Caco-2 (cell line): ENCODE measurements at regions not wholly inside any gene's neighbourhood (a gene's known extent, or its start where the extent isn't known, plus 50 kb on each side); places are given as distances from the start of the nearest gene placed in this dataset.
"Not testable (repeated sequence)": the region's sequence is repeated elsewhere in the genome, so short reads cannot be mapped to it uniquely, and the experiment has no call there.

Experiments used
- BruUV-seq: library from RNA; stranded (reverse); fragments of 400-500 nt; replicated peaks from 2 replicates; lab custom pipeline; 2021; lab: Mats Ljungman, UMichigan
- CTCF ChIA-PET: fragments of 300-600 bp; sonication (Branson Sonifier 250); formaldehyde crosslinking; loops from one replicate; lab custom pipeline; 2022; ENCODE audit warnings: antibody characterized with exemption; lab: Charles Lee
- POLR2A ChIA-PET: fragments of 300-600 bp; sonication (Branson Sonifier 250); formaldehyde crosslinking; loops from one replicate; lab custom pipeline; 2022; ENCODE audit warnings: antibody characterized with exemption; lab: Charles Lee
- DNase-seq, 2 experiments: peaks; one replicate each; pipeline versions ENCODE4 v3.0.0 to v3.0.0-alpha.2; 2020 to 2022
- H3K27me3 ChIP-seq: replicated peaks from 2 replicates; pipeline ENCODE4 v1.6.0; 2011; ENCODE audit warnings: low read length; ENCODE audit not compliant: control insufficient read depth, insufficient read depth
- H3K36me3 ChIP-seq: 2 replicates; pipeline ENCODE4 v1.5.1; 2011; ENCODE audit warnings: low read length; ENCODE audit not compliant: control insufficient read depth, insufficient read depth
- H3K4me1 ChIP-seq: fragments of 250-450 bp; sonication (Bioruptor Pico); 2 replicates; pipeline ENCODE4 v1.5.1; 2020; ENCODE audit warnings: mild to moderate bottlenecking
- H3K4me3 ChIP-seq: 2 replicates; pipeline ENCODE4 v1.5.1; 2011; ENCODE audit warnings: low read depth, mild to moderate bottlenecking, control low read depth, low read length
- H3K9me3 ChIP-seq: fragments of 250-450 bp; sonication (Bioruptor Pico); 2 replicates; pipeline ENCODE4 v1.5.1; 2020; ENCODE audit warnings: mild to moderate bottlenecking, moderate library complexity
- H3K27ac Mint-ChIP-seq: one replicate; pipeline ENCODE4 v1.8.0; 2022; ENCODE audit warnings: mixed read lengths; ENCODE audit not compliant: unreplicated experiment
- H3K27me3 Mint-ChIP-seq: one replicate; pipeline ENCODE4 v1.8.0; 2022; ENCODE audit warnings: mixed read lengths; ENCODE audit not compliant: insufficient read depth, unreplicated experiment
- H3K36me3 Mint-ChIP-seq: one replicate; pipeline ENCODE4 v1.8.0; 2022; ENCODE audit warnings: mild to moderate bottlenecking, mixed read lengths; ENCODE audit not compliant: insufficient read depth, unreplicated experiment
- H3K4me1 Mint-ChIP-seq: one replicate; pipeline ENCODE4 v1.8.0; 2022; ENCODE audit warnings: low read depth, mixed read lengths; ENCODE audit not compliant: unreplicated experiment
- H3K4me3 Mint-ChIP-seq: one replicate; pipeline ENCODE4 v1.8.0; 2022; ENCODE audit warnings: mild to moderate bottlenecking, moderate library complexity, mixed read lengths; ENCODE audit not compliant: unreplicated experiment
- H3K9me3 Mint-ChIP-seq: one replicate; pipeline ENCODE4 v1.8.0; 2022; ENCODE audit warnings: mixed read lengths; ENCODE audit not compliant: unreplicated experiment
- intact Hi-C: fragments of 100-400 bp; cut with micrococcal nuclease; formaldehyde crosslinking; loops from one replicate; pipeline ENCODE4 v1.10.0; 2022; ENCODE audit not compliant: unreplicated experiment
- TF ChIP-seq, protein P1 (sequence below), 2 experiments: fragments of 200-600 bp in 1 of 2; IDR thresholded peaks; 1 replicate in 1 of 2; 2 replicates in 1 of 2; pipeline versions ENCODE4 v1.5.1 to v1.8.0; 2011 to 2022; ENCODE audit warnings: antibody characterized with exemption in 1 of 2, control low read depth in 1 of 2, inconsistent platforms in 1 of 2, low read depth in 1 of 2, low read length in 1 of 2, mild to moderate bottlenecking in 1 of 2, moderate library complexity in 1 of 2; ENCODE audit not compliant: insufficient read depth in 1 of 2, severe bottlenecking in 1 of 2, unreplicated experiment in 1 of 2

DNA sequence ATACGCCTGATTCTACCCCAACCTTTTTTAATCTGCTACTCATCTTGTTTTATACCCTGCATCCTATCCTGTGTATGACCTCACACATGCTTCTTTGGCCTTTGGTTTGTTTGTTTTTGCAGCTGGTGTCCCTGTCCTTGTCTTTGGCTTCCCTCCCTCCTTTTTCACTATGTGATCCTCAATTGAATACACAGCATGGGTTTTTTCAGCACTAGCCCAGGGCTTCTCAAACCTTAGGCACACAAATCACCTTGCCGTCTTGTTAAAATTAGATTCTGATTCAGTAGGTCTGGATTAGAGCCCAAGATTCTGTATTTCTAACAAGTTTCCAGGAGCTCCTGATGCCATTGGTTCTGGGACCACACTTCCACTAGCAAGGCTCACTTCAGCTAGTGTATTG, 321.5 kb upstream of the MAN1A1 start:
- TF ChIP-seq, protein P1, sequence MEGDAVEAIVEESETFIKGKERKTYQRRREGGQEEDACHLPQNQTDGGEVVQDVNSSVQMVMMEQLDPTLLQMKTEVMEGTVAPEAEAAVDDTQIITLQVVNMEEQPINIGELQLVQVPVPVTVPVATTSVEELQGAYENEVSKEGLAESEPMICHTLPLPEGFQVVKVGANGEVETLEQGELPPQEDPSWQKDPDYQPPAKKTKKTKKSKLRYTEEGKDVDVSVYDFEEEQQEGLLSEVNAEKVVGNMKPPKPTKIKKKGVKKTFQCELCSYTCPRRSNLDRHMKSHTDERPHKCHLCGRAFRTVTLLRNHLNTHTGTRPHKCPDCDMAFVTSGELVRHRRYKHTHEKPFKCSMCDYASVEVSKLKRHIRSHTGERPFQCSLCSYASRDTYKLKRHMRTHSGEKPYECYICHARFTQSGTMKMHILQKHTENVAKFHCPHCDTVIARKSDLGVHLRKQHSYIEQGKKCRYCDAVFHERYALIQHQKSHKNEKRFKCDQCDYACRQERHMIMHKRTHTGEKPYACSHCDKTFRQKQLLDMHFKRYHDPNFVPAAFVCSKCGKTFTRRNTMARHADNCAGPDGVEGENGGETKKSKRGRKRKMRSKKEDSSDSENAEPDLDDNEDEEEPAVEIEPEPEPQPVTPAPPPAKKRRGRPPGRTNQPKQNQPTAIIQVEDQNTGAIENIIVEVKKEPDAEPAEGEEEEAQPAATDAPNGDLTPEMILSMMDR (IDR thresholded peaks at IDR 0.05; ENCODE audit: insufficient read depth in 1 of 2, low read depth in 1 of 2, low read length in 1 of 2, severe bottlenecking in 1 of 2, unreplicated experiment in 1 of 2): no peak
- no TSS peak for BruUV-seq
- no peak overlapping the region for H3K27ac Mint-ChIP-seq
- Histone ChIP-seq H3K4me3 (no peak overlapping the region), H3K27me3 (no peaks in the 10 kb centered on the region), H3K4me1 (no peaks in the 10 kb centered on the region), H3K9me3 (no peaks in the 10 kb centered on the region), H3K36me3 (no peaks in the 10 kb centered on the region)
- H3K4me3 Mint-ChIP-seq: no peak overlapping the region
- intact Hi-C loops: no loop called here
- ChIA-PET POLR2A (no interaction called here), CTCF (no interaction called here)
- peaks cover 8% of the 10 kb centered on the region for H3K9me3 Mint-ChIP-seq
- no peak for DNase-seq
- no peaks in the 10 kb centered on the region for H3K36me3 Mint-ChIP-seq
- no peaks in the 10 kb centered on the region for H3K4me1 Mint-ChIP-seq
- H3K27me3 Mint-ChIP-seq: peaks cover 11% of the 10 kb centered on the region

GRCh38 chr6:119669221-119669620, 319.7 kb upstream of the MAN1A1 start:
- no peaks in the 10 kb centered on the region for H3K27me3 ChIP-seq
- TF ChIP-seq, protein P1 (IDR thresholded peaks at IDR 0.05; ENCODE audit: insufficient read depth in 1 of 2, low read depth in 1 of 2, low read length in 1 of 2, severe bottlenecking in 1 of 2, unreplicated experiment in 1 of 2): no peak
- BruUV-seq: no TSS peak
- H3K27me3 Mint-ChIP-seq: no peaks in the 10 kb centered on the region
- intact Hi-C loops: no loop called here
- no peaks in the 10 kb centered on the region for H3K4me1 Mint-ChIP-seq
- no peaks in the 10 kb centered on the region for H3K4me1 ChIP-seq
- no peaks in the 10 kb centered on the region for H3K36me3 Mint-ChIP-seq
- H3K9me3 Mint-ChIP-seq: peaks cover 8% of the 10 kb centered on the region
- ChIA-PET CTCF (no interaction called here), POLR2A (no interaction called here)
- H3K36me3 ChIP-seq: no peaks in the 10 kb centered on the region
- H3K4me3 Mint-ChIP-seq: no peak overlapping the region
- no peak for DNase-seq
- H3K27ac Mint-ChIP-seq: no peak overlapping the region
- no peaks in the 10 kb centered on the region for H3K9me3 ChIP-seq
- H3K4me3 ChIP-seq: no peak overlapping the region

GRCh38 chr6:119665432-119665831, 315.9 kb upstream of the MAN1A1 start:
- H3K9me3 ChIP-seq, POLR2A ChIA-PET, H3K4me1 Mint-ChIP-seq, H3K4me1 ChIP-seq, DNase-seq, H3K36me3 Mint-ChIP-seq, H3K27me3 ChIP-seq, H3K36me3 ChIP-seq, H3K4me3 Mint-ChIP-seq, BruUV-seq, CTCF ChIA-PET, H3K27ac Mint-ChIP-seq, H3K9me3 Mint-ChIP-seq, intact Hi-C loops, H3K27me3 Mint-ChIP-seq, H3K4me3 ChIP-seq: not testable (repeated sequence)

GRCh38 chr6:119661628-119662027, 312.1 kb upstream of the MAN1A1 start:
- Histone ChIP-seq H3K9me3 (no peaks in the 10 kb centered on the region), H3K27me3 (no peaks in the 10 kb centered on the region), H3K4me1 (no peaks in the 10 kb centered on the region), H3K4me3 (no peak overlapping the region), H3K36me3 (no peaks in the 10 kb centered on the region)
- ChIA-PET POLR2A (no interaction called here), CTCF (no interaction called here)
- no peaks in the 10 kb centered on the region for H3K36me3 Mint-ChIP-seq
- intact Hi-C loops: no loop called here
- H3K9me3 Mint-ChIP-seq: peaks cover 3% of the 10 kb centered on the region
- BruUV-seq: no TSS peak
- peaks cover 3% of the 10 kb centered on the region for H3K27me3 Mint-ChIP-seq
- no peak overlapping the region for H3K4me3 Mint-ChIP-seq
- H3K27ac Mint-ChIP-seq: no peak overlapping the region
- no peaks in the 10 kb centered on the region for H3K4me1 Mint-ChIP-seq
- no peak for DNase-seq
- TF ChIP-seq, protein P1 (IDR thresholded peaks at IDR 0.05; ENCODE audit: insufficient read depth in 1 of 2, low read depth in 1 of 2, low read length in 1 of 2, severe bottlenecking in 1 of 2, unreplicated experiment in 1 of 2): no peak
